ENCODE measurements at regions not wholly inside any gene's neighbourhood (a gene's known extent, or its start where the extent isn't known, plus 50 kb on each side); places are given as distances from the start of the nearest gene placed in this dataset.

DNA sequence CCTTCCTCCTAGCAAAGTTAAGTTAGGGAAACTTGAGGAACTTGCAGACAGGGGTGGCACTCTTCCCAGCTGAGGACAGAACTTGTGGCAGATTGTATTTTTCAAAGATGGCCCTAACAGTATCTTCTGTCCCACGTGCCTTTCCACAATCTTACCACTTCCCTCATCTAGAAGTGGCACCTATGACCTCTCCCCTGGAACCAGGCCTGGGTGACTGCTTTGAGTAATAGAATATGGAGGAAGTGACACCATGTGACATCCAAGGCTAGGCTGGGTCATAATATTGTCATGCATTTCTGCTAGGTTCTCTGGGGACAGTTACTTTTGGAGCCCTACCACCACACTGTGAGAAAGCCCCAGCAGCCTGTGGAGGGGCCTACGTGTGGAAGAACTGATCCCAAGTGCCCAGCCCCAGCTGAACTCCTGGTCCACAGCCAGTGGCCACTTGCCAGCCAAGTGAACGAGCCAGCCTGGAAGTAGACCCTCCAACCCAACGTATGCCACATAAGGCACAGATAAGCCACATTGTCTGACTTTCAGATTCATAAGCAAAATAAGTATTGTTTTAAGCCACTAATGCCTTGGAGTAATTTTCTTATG lies 193.7 kb downstream of the PTPN20 start:
- Histone ChIP-seq H3K27ac (replicated peaks) (no peak overlapping the region), H3K4me1 (no peaks in the 10 kb centered on the region), H3K9me3 (replicated peaks) (peaks cover 4% of the 10 kb centered on the region), H3K27me3 (ENCODE audit: low read depth) (no peaks in the 10 kb centered on the region), H3K4me3 (no peak overlapping the region), H3K36me3 (no peaks in the 10 kb centered on the region)
- intact Hi-C loops (cut with micrococcal nuclease) = no loop called here
- TF ChIP-seq CTCF (IDR thresholded peaks at IDR 0.05; ENCODE audit: borderline replicate concordance) = no peak
- no peak for DNase-seq

GRCh38 chr10:47107007-47107747 lies 192.8 kb upstream of the GDF10 start:
- peaks cover 4% of the 10 kb centered on the region for H3K9me3 ChIP-seq (replicated peaks)
- no peak overlapping the region for H3K4me3 ChIP-seq
- no peak for DNase-seq
- intact Hi-C loops (cut with micrococcal nuclease) = no loop called here
- no peak for TF ChIP-seq CTCF (IDR thresholded peaks at IDR 0.05; ENCODE audit: borderline replicate concordance)
- H3K4me1 ChIP-seq = no peaks in the 10 kb centered on the region
- no peak overlapping the region for H3K27ac ChIP-seq (replicated peaks)
- H3K36me3 ChIP-seq = no peaks in the 10 kb centered on the region
- H3K27me3 ChIP-seq (ENCODE audit: low read depth) = peaks cover 17% of the 10 kb centered on the region

DNA sequence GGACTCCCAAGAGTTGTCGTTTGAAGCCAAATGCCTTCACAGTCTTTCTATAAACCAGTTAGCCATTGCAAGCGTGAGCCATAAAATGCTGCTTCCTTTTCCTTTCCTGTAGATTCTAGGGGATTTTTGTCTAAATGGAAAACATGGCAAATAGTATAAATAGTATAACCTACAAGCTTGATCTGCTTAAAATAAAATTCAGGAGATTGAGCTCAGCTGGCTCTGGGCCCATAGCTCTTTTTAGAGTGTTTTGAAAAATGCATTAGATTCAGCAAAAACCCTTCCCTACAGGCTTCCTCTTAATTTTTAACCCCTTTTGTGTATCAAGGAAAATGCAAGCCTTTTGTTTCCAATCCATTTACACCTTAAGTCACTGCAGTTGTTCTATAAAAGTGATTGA lies 190.1 kb upstream of the GDF10 start:
- Histone ChIP-seq H3K4me1 (no peaks in the 10 kb centered on the region), H3K36me3 (no peaks in the 10 kb centered on the region), H3K4me3 (no peak overlapping the region), H3K9me3 (replicated peaks) (no peaks in the 10 kb centered on the region), H3K27ac (replicated peaks) (no peak overlapping the region), H3K27me3 (ENCODE audit: low read depth) (peaks cover 41% of the 10 kb centered on the region)
- TF ChIP-seq CTCF (IDR thresholded peaks at IDR 0.05; ENCODE audit: borderline replicate concordance) = no peak
- DNase-seq = no peak
- intact Hi-C loops (cut with micrococcal nuclease) = no loop called here

- Histone ChIP-seq H3K4me1 (no peaks in the 10 kb centered on the region), H3K27me3 (ENCODE audit: low read depth) (peaks cover 42% of the 10 kb centered on the region), H3K36me3 (no peaks in the 10 kb centered on the region), H3K4me3 (no peak overlapping the region), H3K27ac (replicated peaks) (no peak overlapping the region), H3K9me3 (replicated peaks) (no peaks in the 10 kb centered on the region)
- TF ChIP-seq CTCF (IDR thresholded peaks at IDR 0.05; ENCODE audit: borderline replicate concordance) = no peak
- intact Hi-C loops (cut with micrococcal nuclease) = no loop called here
- DNase-seq = no peak
These were observed 188.6 kb upstream of the GDF10 start for GRCh38 chr10:47111329-47111862.

- no peaks in the 10 kb centered on the region for H3K4me1 ChIP-seq
- H3K9me3 ChIP-seq (replicated peaks) = no peaks in the 10 kb centered on the region
- H3K27ac ChIP-seq (replicated peaks) = no peak overlapping the region
- DNase-seq = no peak
- no peak overlapping the region for H3K4me3 ChIP-seq
- TF ChIP-seq CTCF (IDR thresholded peaks at IDR 0.05; ENCODE audit: borderline replicate concordance) = no peak
- no peaks in the 10 kb centered on the region for H3K36me3 ChIP-seq
- intact Hi-C loops (cut with micrococcal nuclease) = no loop called here
- peaks cover 42% of the 10 kb centered on the region for H3K27me3 ChIP-seq (ENCODE audit: low read depth)
These were observed 187.4 kb upstream of the GDF10 start for GRCh38 chr10:47112612-47113011.

Data from left ventricle myocardium inferior (tissue), 1 donor.